ENCODE measurements at regions not wholly inside any gene's neighbourhood (a gene's known extent, or its start where the extent isn't known, plus 50 kb on each side); places are given as distances from the start of the nearest gene placed in this dataset.

GRCh38 chr6:156457601-156458000 lies 319.6 kb upstream of the ARID1B start:
- no peak overlapping the region for H3K4me3 ChIP-seq (ENCODE audit: low read length)
- peak; percentile 32 for DNase-seq (ENCODE audit: low read depth)
- TF ChIP-seq CTCF (IDR thresholded peaks at IDR 0.05; ENCODE audit: insufficient read depth, low read depth, low read length, missing control alignments), result no peak

GRCh38 chr6:156455847-156456246 lies 321.3 kb upstream of the ARID1B start:
- no peak for DNase-seq (ENCODE audit: low read depth)
- no peak overlapping the region for H3K4me3 ChIP-seq (ENCODE audit: low read length)
- TF ChIP-seq CTCF (IDR thresholded peaks at IDR 0.05; ENCODE audit: insufficient read depth, low read depth, low read length, missing control alignments), result no peak

- DNase-seq (ENCODE audit: low read depth), result no peak
- TF ChIP-seq CTCF (IDR thresholded peaks at IDR 0.05; ENCODE audit: insufficient read depth, low read depth, low read length, missing control alignments), result no peak
- no peak overlapping the region for H3K4me3 ChIP-seq (ENCODE audit: low read length)
Observed at GRCh38 chr6:156454867-156455266, 322.3 kb upstream of the ARID1B start.

- H3K4me3 ChIP-seq (ENCODE audit: low read length), result no peak overlapping the region
- no peak for DNase-seq (ENCODE audit: low read depth)
- TF ChIP-seq CTCF (IDR thresholded peaks at IDR 0.05; ENCODE audit: insufficient read depth, low read depth, low read length, missing control alignments), result no peak
Observed at GRCh38 chr6:156451726-156452125, 325.5 kb upstream of the ARID1B start.

- no peak for DNase-seq (ENCODE audit: low read depth)
- H3K4me3 ChIP-seq (ENCODE audit: low read length), result no peak overlapping the region
- no peak for TF ChIP-seq CTCF (IDR thresholded peaks at IDR 0.05; ENCODE audit: insufficient read depth, low read depth, low read length, missing control alignments)
Observed at GRCh38 chr6:156451088-156451487, 326.1 kb upstream of the ARID1B start.

DNA sequence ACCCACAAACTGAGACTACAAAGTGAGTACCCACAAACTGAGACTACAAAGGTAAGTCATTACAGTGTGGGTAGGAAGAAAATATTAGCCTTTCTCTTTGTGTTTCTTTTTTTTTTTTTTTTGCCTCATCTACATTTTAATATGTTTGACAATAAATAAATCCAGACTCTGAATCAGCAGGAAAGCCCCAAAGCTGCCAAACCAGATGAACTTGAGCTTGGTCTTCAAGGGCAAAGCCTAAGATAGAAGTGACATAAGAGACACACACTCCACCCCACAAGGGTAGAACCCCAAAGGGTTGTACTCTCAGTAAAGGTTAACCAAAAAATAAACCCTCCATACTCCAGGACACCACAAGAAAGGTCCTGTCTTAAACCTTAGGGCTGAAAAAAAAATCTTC lies 326.8 kb upstream of the ARID1B start:
- TF ChIP-seq CTCF (IDR thresholded peaks at IDR 0.05; ENCODE audit: insufficient read depth, low read depth, low read length, missing control alignments), result no peak
- no peak overlapping the region for H3K4me3 ChIP-seq (ENCODE audit: low read length)
- no peak for DNase-seq (ENCODE audit: low read depth)

DNA sequence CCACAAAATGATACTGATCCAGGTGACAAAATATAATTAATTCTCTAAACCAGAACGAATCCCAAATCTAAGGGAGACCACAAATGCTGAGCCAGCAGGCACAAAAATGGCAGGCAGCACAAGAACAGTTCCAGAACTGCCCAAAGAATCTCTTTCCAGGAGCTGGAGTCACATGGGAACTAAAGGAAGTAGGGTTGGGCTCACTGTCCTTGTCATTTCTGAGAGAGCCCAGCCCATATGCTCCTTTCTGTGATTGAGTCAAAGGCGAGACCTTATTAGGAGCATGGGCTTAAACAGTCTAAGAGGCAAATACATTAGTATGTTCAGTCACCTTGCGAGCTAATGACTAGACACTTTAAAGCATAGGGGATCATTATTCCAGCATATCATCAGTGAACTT lies 327.6 kb upstream of the ARID1B start:
- H3K4me3 ChIP-seq (ENCODE audit: low read length), result no peak overlapping the region
- TF ChIP-seq CTCF (IDR thresholded peaks at IDR 0.05; ENCODE audit: insufficient read depth, low read depth, low read length, missing control alignments), result no peak
- no peak for DNase-seq (ENCODE audit: low read depth)
